OCI-LY1 (cell line): ENCODE measurements at regions not wholly inside any gene's neighbourhood (a gene's known extent, or its start where the extent isn't known, plus 50 kb on each side); places are given as distances from the start of the nearest gene placed in this dataset.

Experiments used
- H2AFZ ChIP-seq: fragments of 200-600 bp; sonication (generic), shearing (Covaris generic); 2 replicates; pipeline ENCODE4 v1.6.0; 2014; ENCODE audit warnings: antibody characterized with exemption, mild to moderate bottlenecking, low read length
- H3F3A ChIP-seq: fragments of 200-600 bp; sonication (generic), shearing (Covaris generic); 2 replicates; pipeline ENCODE4 v1.6.0; 2014; ENCODE audit warnings: mild to moderate bottlenecking, antibody characterized with exemption, low read length, moderate library complexity; ENCODE audit not compliant: insufficient read depth
- H3K27ac ChIP-seq: fragments of 200-600 bp; sonication (generic); 2 replicates; pipeline ENCODE4 v1.5.1; 2014; ENCODE audit warnings: low read length, mixed run types, mild to moderate bottlenecking, low read depth; ENCODE audit not compliant: poor library complexity, severe bottlenecking
- H3K27me3 ChIP-seq: fragments of 200-600 bp; sonication (generic); 2 replicates; pipeline ENCODE4 v1.6.0; 2014; ENCODE audit warnings: antibody characterized with exemption, mild to moderate bottlenecking, low read length, moderate library complexity; ENCODE audit not compliant: insufficient read depth
- H3K36me3 ChIP-seq: fragments of 200-600 bp; sonication (generic); 2 replicates; pipeline ENCODE4 v1.6.1; 2014; ENCODE audit warnings: mild to moderate bottlenecking, antibody characterized with exemption, low read length, moderate library complexity, mixed read lengths; ENCODE audit not compliant: insufficient read depth
- H3K4me1 ChIP-seq: fragments of 200-600 bp; sonication (generic); 2 replicates; pipeline ENCODE4 v1.5.1; 2014; ENCODE audit warnings: mild to moderate bottlenecking, low read length, moderate library complexity; ENCODE audit not compliant: insufficient read depth, severe bottlenecking
- H3K4me2 ChIP-seq: fragments of 200-600 bp; sonication (generic), shearing (Covaris generic); 2 replicates; pipeline ENCODE4 v1.6.1; 2014; ENCODE audit warnings: low read length
- H3K4me3 ChIP-seq: fragments of 200-600 bp; sonication (generic); 2 replicates; pipeline ENCODE4 v1.5.1; 2014; ENCODE audit warnings: low read length, low read depth, mild to moderate bottlenecking, mixed read lengths; ENCODE audit not compliant: poor library complexity, severe bottlenecking
- H3K79me2 ChIP-seq: fragments of 200-600 bp; shearing (Covaris generic); 2 replicates; pipeline ENCODE4 v1.6.1; 2016; ENCODE audit warnings: mixed run types, low read length, mixed read lengths; ENCODE audit not compliant: insufficient read depth
- H3K9ac ChIP-seq: fragments of 200-600 bp; sonication (generic), shearing (Covaris generic); 2 replicates; pipeline ENCODE4 v1.6.1; 2014; ENCODE audit warnings: mild to moderate bottlenecking, low read length, mixed read lengths
- H3K9me2 ChIP-seq: fragments of 200-600 bp; sonication (generic), shearing (Covaris generic); 2 replicates; pipeline ENCODE4 v1.6.1; 2014; ENCODE audit warnings: low read depth, mild to moderate bottlenecking, low read length, mixed read lengths
- H3K9me3 ChIP-seq: fragments of 200-600 bp; shearing (Covaris generic); 2 replicates; pipeline ENCODE4 v1.6.1; 2014; ENCODE audit warnings: low read length, mixed read lengths
- H4K20me1 ChIP-seq: fragments of 200-600 bp; sonication (generic), shearing (Covaris generic); 2 replicates; pipeline ENCODE4 v1.6.0; 2016; ENCODE audit warnings: mild to moderate bottlenecking, low read length; ENCODE audit not compliant: insufficient read depth
- EZH2 ChIP-seq: fragments of 200-600 bp; sonication (generic), shearing (Covaris generic); IDR thresholded peaks from 2 replicates; pipeline ENCODE4 v1.8.0; 2017; ENCODE audit warnings: borderline replicate concordance, mixed run types, mild to moderate bottlenecking, antibody characterized with exemption, low read length, moderate library complexity, mixed read lengths
- TF ChIP-seq, protein P1 (sequence below): fragments of 200-600 bp; sonication (generic), shearing (Covaris generic); IDR thresholded peaks from 2 replicates; pipeline ENCODE4 v1.5.1; 2017; ENCODE audit warnings: mild to moderate bottlenecking, antibody characterized with exemption, low read length, moderate library complexity, mixed read lengths

DNA sequence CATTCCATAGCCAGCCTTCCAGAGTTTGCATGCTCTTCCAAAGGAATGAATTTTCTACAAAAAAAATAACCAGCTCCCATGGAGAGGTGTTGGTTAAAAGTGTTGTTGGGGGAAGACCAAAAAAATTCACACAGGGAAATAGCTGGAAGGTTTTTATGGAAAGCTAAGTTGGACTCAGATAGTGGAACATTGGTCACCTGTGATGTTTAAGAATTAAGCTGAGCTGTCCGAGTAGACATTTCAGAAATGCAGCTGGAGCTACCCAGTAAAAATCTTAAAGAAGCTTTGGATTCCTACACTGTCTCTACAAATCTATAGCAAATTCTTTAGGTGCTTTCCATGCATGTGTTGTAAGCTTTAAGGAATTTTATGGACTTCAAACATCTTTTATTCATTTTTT is 155.5 kb downstream of the THBS2 start:
- Histone ChIP-seq H3K9ac (no peak overlapping the region), H3K36me3 (no peaks in the 10 kb centered on the region), H3K27ac (no peak overlapping the region), H3K27me3 (no peaks in the 10 kb centered on the region), H3K4me2 (no peak overlapping the region), H3K9me2 (no peaks in the 10 kb centered on the region), H3K4me3 (no peak overlapping the region), H3K79me2 (no peaks in the 10 kb centered on the region), H3K9me3 (no peaks in the 10 kb centered on the region), H2AFZ (no peak overlapping the region), H3F3A (no peaks in the 10 kb centered on the region), H4K20me1 (no peaks in the 10 kb centered on the region), H3K4me1 (no peaks in the 10 kb centered on the region)
- TF ChIP-seq EZH2, result no peak
- TF ChIP-seq, protein P1, sequence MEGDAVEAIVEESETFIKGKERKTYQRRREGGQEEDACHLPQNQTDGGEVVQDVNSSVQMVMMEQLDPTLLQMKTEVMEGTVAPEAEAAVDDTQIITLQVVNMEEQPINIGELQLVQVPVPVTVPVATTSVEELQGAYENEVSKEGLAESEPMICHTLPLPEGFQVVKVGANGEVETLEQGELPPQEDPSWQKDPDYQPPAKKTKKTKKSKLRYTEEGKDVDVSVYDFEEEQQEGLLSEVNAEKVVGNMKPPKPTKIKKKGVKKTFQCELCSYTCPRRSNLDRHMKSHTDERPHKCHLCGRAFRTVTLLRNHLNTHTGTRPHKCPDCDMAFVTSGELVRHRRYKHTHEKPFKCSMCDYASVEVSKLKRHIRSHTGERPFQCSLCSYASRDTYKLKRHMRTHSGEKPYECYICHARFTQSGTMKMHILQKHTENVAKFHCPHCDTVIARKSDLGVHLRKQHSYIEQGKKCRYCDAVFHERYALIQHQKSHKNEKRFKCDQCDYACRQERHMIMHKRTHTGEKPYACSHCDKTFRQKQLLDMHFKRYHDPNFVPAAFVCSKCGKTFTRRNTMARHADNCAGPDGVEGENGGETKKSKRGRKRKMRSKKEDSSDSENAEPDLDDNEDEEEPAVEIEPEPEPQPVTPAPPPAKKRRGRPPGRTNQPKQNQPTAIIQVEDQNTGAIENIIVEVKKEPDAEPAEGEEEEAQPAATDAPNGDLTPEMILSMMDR, result no peak

DNA sequence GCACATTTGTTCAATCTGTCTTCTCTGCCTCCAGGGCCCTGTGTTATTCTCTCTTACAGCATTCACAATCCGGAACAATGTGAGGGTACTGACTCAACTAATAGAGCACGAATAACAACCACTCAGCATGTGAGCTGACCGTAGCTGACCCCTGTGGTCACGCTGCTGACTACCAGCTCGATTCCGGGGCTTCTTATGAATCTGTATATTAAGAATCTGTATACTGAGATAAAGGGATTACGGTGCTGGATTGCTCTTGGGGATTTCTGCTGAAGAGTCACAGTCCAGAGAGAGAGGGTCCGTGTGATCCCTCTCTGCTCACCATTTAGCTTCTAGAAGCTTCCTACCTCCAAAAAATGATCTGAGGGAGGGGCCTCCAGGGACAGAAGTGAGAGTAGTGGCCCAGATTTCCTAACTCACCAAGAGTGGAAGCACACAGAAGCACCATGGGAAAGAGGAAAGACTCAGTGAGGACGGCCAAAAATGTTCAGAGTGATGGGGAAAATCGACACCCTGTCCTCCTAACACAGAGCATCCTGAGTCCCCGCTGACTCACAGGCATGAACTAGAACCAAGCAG is 156.2 kb downstream of the THBS2 start:
- H4K20me1 ChIP-seq, result no peaks in the 10 kb centered on the region
- no peak overlapping the region for H3K27ac ChIP-seq
- TF ChIP-seq, protein P1, result no peak
- TF ChIP-seq EZH2, result no peak

DNA sequence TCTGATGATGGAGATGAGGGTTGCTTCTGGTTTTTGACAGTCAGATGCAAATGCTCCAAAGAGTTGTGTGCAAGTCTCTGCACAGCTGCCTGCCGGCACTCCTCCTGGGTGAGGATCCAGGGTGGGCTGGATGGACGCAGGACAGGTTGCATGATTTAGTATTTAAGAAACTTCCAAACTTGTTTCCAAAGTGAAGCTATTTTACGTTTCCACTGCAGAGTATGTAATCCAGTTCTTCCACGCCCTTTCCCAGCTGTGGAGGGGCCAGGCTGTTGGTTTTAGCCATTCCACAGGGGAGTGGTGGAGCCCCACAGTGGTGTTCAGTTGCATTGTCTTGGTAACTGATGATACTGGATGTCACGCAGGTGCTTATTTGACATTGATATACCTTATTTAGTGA is 157.3 kb downstream of the THBS2 start:
- Histone ChIP-seq H3F3A (no peaks in the 10 kb centered on the region), H3K79me2 (no peaks in the 10 kb centered on the region), H3K27ac (no peak overlapping the region), H3K9ac (no peak overlapping the region), H3K4me1 (no peaks in the 10 kb centered on the region), H3K9me2 (no peaks in the 10 kb centered on the region), H3K27me3 (no peaks in the 10 kb centered on the region), H3K36me3 (no peaks in the 10 kb centered on the region), H4K20me1 (no peaks in the 10 kb centered on the region), H3K9me3 (no peaks in the 10 kb centered on the region), H3K4me3 (no peak overlapping the region), H2AFZ (no peak overlapping the region), H3K4me2 (no peak overlapping the region)
- no peak for TF ChIP-seq EZH2
- TF ChIP-seq, protein P1, result no peak

More for the DNA sequence above, 156.2 kb downstream of the THBS2 start:
- Histone ChIP-seq H3K4me3 (no peak overlapping the region), H3K4me1 (no peaks in the 10 kb centered on the region), H3K9me3 (no peaks in the 10 kb centered on the region), H3K79me2 (no peaks in the 10 kb centered on the region), H2AFZ (no peak overlapping the region), H3F3A (no peaks in the 10 kb centered on the region), H3K9me2 (no peaks in the 10 kb centered on the region), H3K27me3 (no peaks in the 10 kb centered on the region), H3K4me2 (no peak overlapping the region), H3K9ac (no peak overlapping the region), H3K36me3 (no peaks in the 10 kb centered on the region)
